Fibroblast of lung (primary cell): ENCODE measurements at regions not wholly inside any gene's neighbourhood (a gene's known extent, or its start where the extent isn't known, plus 50 kb on each side); places are given as distances from the start of the nearest gene placed in this dataset.

Experiments used
- EZH2 ChIP-seq: IDR thresholded peaks from 2 replicates; pipeline ENCODE4 v1.5.1; 2012; ENCODE audit warnings: low read length, control low read depth, mild to moderate bottlenecking; ENCODE audit errors: missing control alignments
- TF ChIP-seq, protein P1 (sequence below), 2 donors: IDR thresholded peaks in 1 of 2; conservative IDR thresholded peaks in 1 of 2; 1 replicate in 1 of 2; 2 replicates in 1 of 2; pipeline ENCODE4 v1.5.1; 2011 to 2012; ENCODE audit warnings: low read length in 2 of 2, control low read depth in 1 of 2, inconsistent platforms in 1 of 2, low read depth in 1 of 2, mild to moderate bottlenecking in 1 of 2

- TF ChIP-seq, protein P1, sequence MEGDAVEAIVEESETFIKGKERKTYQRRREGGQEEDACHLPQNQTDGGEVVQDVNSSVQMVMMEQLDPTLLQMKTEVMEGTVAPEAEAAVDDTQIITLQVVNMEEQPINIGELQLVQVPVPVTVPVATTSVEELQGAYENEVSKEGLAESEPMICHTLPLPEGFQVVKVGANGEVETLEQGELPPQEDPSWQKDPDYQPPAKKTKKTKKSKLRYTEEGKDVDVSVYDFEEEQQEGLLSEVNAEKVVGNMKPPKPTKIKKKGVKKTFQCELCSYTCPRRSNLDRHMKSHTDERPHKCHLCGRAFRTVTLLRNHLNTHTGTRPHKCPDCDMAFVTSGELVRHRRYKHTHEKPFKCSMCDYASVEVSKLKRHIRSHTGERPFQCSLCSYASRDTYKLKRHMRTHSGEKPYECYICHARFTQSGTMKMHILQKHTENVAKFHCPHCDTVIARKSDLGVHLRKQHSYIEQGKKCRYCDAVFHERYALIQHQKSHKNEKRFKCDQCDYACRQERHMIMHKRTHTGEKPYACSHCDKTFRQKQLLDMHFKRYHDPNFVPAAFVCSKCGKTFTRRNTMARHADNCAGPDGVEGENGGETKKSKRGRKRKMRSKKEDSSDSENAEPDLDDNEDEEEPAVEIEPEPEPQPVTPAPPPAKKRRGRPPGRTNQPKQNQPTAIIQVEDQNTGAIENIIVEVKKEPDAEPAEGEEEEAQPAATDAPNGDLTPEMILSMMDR (conservative IDR thresholded peaks at IDR 0.05 in 1 of 2, IDR thresholded peaks at IDR 0.05 in 1 of 2; ENCODE audit: low read depth in 1 of 2, low read length in 2 of 2): no peak
- TF ChIP-seq EZH2: no peak
Measured at GRCh38 chr2:176709149-176709951, 440.1 kb downstream of the MTX2 start.
